SK-N-SH (cell line): ENCODE measurements at regions not wholly inside any gene's neighbourhood (a gene's known extent, or its start where the extent isn't known, plus 50 kb on each side); places are given as distances from the start of the nearest gene placed in this dataset.

Experiments
- CTCF ChIA-PET: fragments of 300-600, 350-600 bp; formaldehyde crosslinking; extraction: SDS; loops from one replicate; lab custom pipeline; 2021; lab: Yijun Ruan, JAX
- POLR2A ChIA-PET: fragments of 350-600 bp; sonication (Branson Sonifier 250); formaldehyde crosslinking; extraction: SDS; loops from one replicate; lab custom pipeline; 2020; ENCODE audit warnings: antibody characterized with exemption, inconsistent platforms; lab: Yijun Ruan, JAX
- DNase-seq: peaks from one replicate; pipeline ENCODE4 v3.0.0; 2012
- H2AFZ ChIP-seq: fragments of 200-600 bp; sonication (generic); 2 replicates; pipeline ENCODE4 v1.8.1; 2016; ENCODE audit warnings: antibody characterized with exemption, mild to moderate bottlenecking, low read depth
- H3F3A ChIP-seq: fragments of 200-600 bp; sonication (generic); replicated peaks from 2 replicates; pipeline ENCODE3; 2016; ENCODE audit warnings: antibody characterized with exemption, mild to moderate bottlenecking; ENCODE audit not compliant: insufficient read depth
- H3K27ac ChIP-seq, 2 experiments: fragments of 200-500 bp in 1 of 2; fragments of 200-600 bp in 1 of 2; sonication (Bioruptor generic) in 1 of 2; sonication (generic), shearing (Covaris generic) in 1 of 2; 2 replicates each; pipeline versions ENCODE4 v1.5.1 to v1.6.1; 2014 to 2016; ENCODE audit warnings: low read depth in 2 of 2, inconsistent platforms in 1 of 2, low read length in 1 of 2, mild to moderate bottlenecking in 1 of 2, mixed read lengths in 1 of 2
- H3K27me3 ChIP-seq: fragments of 200-600 bp; sonication (generic), shearing (Covaris generic); 2 replicates; pipeline ENCODE4 v1.6.1; 2016; ENCODE audit warnings: mixed run types; ENCODE audit not compliant: insufficient read depth
- H3K36me3 ChIP-seq, 2 experiments: fragments of 200-500 bp in 1 of 2; fragments of 200-600 bp in 1 of 2; sonication (Bioruptor generic) in 1 of 2; sonication (generic) in 1 of 2; replicated peaks in 1 of 2; 2 replicates each; pipeline versions ENCODE3 to v1.5.1; 2014 to 2016; ENCODE audit warnings: low read length in 1 of 2, mild to moderate bottlenecking in 1 of 2; ENCODE audit not compliant: insufficient read depth in 2 of 2, control insufficient read depth in 1 of 2
- H3K4me1 ChIP-seq, 2 experiments: fragments of 200-500 bp in 1 of 2; fragments of 200-600 bp in 1 of 2; sonication (Bioruptor generic) in 1 of 2; sonication (generic), shearing (Covaris generic) in 1 of 2; 2 replicates each; pipeline versions ENCODE4 v1.5.1 to v1.6.1; 2014 to 2016; ENCODE audit warnings: low read depth in 1 of 2, low read length in 1 of 2, mixed run types in 1 of 2; ENCODE audit not compliant: insufficient read depth in 2 of 2, control insufficient read depth in 1 of 2
- H3K4me2 ChIP-seq: fragments of 200-600 bp; sonication (generic), shearing (Covaris generic); 2 replicates; pipeline ENCODE4 v1.6.1; 2017; ENCODE audit warnings: mixed run types
- H3K4me3 ChIP-seq, 2 experiments: fragments of 200-500 bp in 1 of 2; fragments of 200-600 bp in 1 of 2; sonication (Bioruptor generic) in 1 of 2; sonication (generic), shearing (Covaris generic) in 1 of 2; 2 replicates each; pipeline versions ENCODE4 v1.5.1 to v1.8.1; 2014 to 2016; ENCODE audit warnings: low read depth in 2 of 2, inconsistent platforms in 1 of 2, low read length in 1 of 2, mild to moderate bottlenecking in 1 of 2, mixed read lengths in 1 of 2, moderate library complexity in 1 of 2
- H3K79me2 ChIP-seq: fragments of 200-600 bp; sonication (generic); 2 replicates; pipeline ENCODE4 v1.8.1; 2017; ENCODE audit warnings: mild to moderate bottlenecking; ENCODE audit not compliant: insufficient read depth
- H3K9ac ChIP-seq: fragments of 200-600 bp; sonication (generic); 2 replicates; pipeline ENCODE4 v1.6.1; 2017; ENCODE audit warnings: mixed run types
- H3K9me2 ChIP-seq: fragments of 200-600 bp; sonication (generic); 2 replicates; pipeline ENCODE4 v1.6.1; 2017; ENCODE audit warnings: mixed run types
- H3K9me3 ChIP-seq: fragments of 200-600 bp; sonication (generic); 2 replicates; pipeline ENCODE4 v1.6.1; 2017; ENCODE audit warnings: mixed run types, mild to moderate bottlenecking, moderate library complexity
- H4K20me1 ChIP-seq: fragments of 200-600 bp; sonication (generic); 2 replicates; pipeline ENCODE4 v1.6.1; 2017; ENCODE audit warnings: mild to moderate bottlenecking, mixed run types; ENCODE audit not compliant: insufficient read depth
- CHD2 ChIP-seq: fragments of 150-350 bp; IDR thresholded peaks from 2 replicates; pipeline ENCODE4 v1.6.1; 2018; ENCODE audit warnings: low read length; ENCODE audit not compliant: partially characterized antibody
- ELF1 ChIP-seq: IDR thresholded peaks from 2 replicates; pipeline ENCODE4 v1.4.0; 2012
- EP300 ChIP-seq, 2 experiments: IDR thresholded peaks; 2 replicates each; pipeline versions ENCODE4 v1.4.0 to v1.6.1; 2012; ENCODE audit warnings: borderline replicate concordance in 1 of 2, low read depth in 1 of 2, low read length in 1 of 2
- FOSL2 ChIP-seq: IDR thresholded peaks from 2 replicates; pipeline ENCODE4 v1.4.0; 2012; ENCODE audit warnings: low read depth, mild to moderate bottlenecking, moderate library complexity, borderline replicate concordance
- GABPA ChIP-seq: IDR thresholded peaks from 2 replicates; pipeline ENCODE4 v1.4.0; 2012; ENCODE audit warnings: low read depth, mild to moderate bottlenecking
- GATA2 ChIP-seq: sonication (generic); formaldehyde crosslinking; IDR thresholded peaks from 2 replicates; pipeline ENCODE4 v1.5.0; 2020; ENCODE audit warnings: mild to moderate bottlenecking, missing genetic modification reagents
- JUND ChIP-seq: IDR thresholded peaks from 2 replicates; pipeline ENCODE4 v1.4.0; 2012
- MXI1 ChIP-seq: IDR thresholded peaks from 2 replicates; pipeline ENCODE4 v1.6.1; 2012; ENCODE audit warnings: mild to moderate bottlenecking, low read depth, low read length, improper control_type of control experiment
- NFIC ChIP-seq: IDR thresholded peaks from 2 replicates; pipeline ENCODE4 v1.4.0; 2012; ENCODE audit warnings: borderline replicate concordance
- SIN3A ChIP-seq: IDR thresholded peaks from 2 replicates; pipeline ENCODE4 v1.6.1; 2012; ENCODE audit warnings: low read depth, mild to moderate bottlenecking, low read length, moderate library complexity, borderline replicate concordance
- TAF1 ChIP-seq: IDR thresholded peaks from 2 replicates; pipeline ENCODE4 v1.6.1; 2012; ENCODE audit warnings: low read depth, mild to moderate bottlenecking, low read length, moderate library complexity, borderline replicate concordance
- TCF12 ChIP-seq: IDR thresholded peaks from 2 replicates; pipeline ENCODE4 v1.4.0; 2012
- YY1 ChIP-seq: IDR thresholded peaks from 2 replicates; pipeline ENCODE4 v1.4.0; 2012; ENCODE audit warnings: low read depth, mild to moderate bottlenecking
- WGBS: methylation state at CpG from one replicate; pipeline ENCODE4 v1.1.6; 2017; ENCODE audit warnings: low lambda C conversion rate; 5-methylcytosine and 5-hydroxymethylcytosine counted together
- TF ChIP-seq, protein P1 (sequence below): IDR thresholded peaks from 2 replicates; pipeline ENCODE4 v1.4.0; 2012; ENCODE audit warnings: low read depth
- TF ChIP-seq, protein P2 (sequence below): fragments of 150-350 bp; IDR thresholded peaks from 2 replicates; pipeline ENCODE4 v1.6.1; 2017; ENCODE audit warnings: antibody characterized with exemption, low read length, low read depth, borderline replicate concordance
- TF ChIP-seq, protein P3 (sequence below): IDR thresholded peaks from 2 replicates; pipeline ENCODE4; 2012
- TF ChIP-seq, protein P4 (sequence below): fragments of 150-350 bp; IDR thresholded peaks from 2 replicates; pipeline ENCODE4 v1.6.1; 2016; ENCODE audit warnings: mild to moderate bottlenecking, low read depth, low read length

DNA sequence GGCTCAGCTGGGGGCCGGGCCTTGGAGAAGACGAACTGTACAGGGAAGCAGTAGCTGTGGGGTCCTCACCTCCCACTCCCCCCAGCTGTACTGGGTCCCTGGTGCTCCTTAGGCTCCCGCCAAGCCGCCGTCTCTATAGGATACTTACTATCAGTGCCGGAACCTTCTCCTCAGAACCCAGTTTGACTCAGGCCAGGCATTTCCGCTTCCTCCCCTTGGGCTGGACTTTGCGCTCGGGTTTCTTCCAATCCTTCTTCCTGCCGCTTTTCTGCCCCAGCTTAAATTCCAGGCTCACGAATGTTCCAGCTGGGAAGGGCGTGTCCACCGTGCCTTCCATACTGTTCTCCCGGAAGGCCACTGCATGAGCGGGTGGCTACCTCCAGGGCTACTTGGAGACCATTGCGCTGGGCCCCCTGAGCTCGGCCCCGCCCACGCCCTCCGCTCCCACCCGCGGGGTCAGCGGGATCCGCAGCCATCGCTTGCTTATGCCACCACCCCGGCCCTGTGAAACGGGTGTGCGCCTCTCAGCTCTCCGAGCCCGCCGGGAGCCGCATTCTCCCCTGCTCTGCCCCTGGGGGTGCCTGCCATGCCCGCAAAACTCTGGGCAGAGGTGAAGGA, 1795.9 kb downstream of the TP53TG3F start:
- H3K9me2 ChIP-seq, result no peaks in the 10 kb centered on the region
- CTCF ChIA-PET, result interaction anchor here (1.4 kb wide), 1 partner anchor 17 kb away, joined by 3 read pairs; no protein-coding TSS in a partner anchor
- POLR2A ChIA-PET, result no interaction called here
- no peak overlapping the region; the same call in 1 of the 2 replicates for H3K9ac ChIP-seq
- no peaks in the 10 kb centered on the region for H3K79me2 ChIP-seq
- no peaks in the 10 kb centered on the region for H3K9me3 ChIP-seq
- peak overlapping the region in 1 of 2 experiments; percentile 17; a peak in 1 of 4 replicates for H3K27ac ChIP-seq
- H3F3A ChIP-seq, result no peaks in the 10 kb centered on the region
- peak overlapping the region; percentile 88 for H2AFZ ChIP-seq
- WGBS, result 13% methylated on average over 28 of the region's 33 CpGs
- peak; percentile 55 for DNase-seq
- H3K4me1 ChIP-seq, result no peaks in the 10 kb centered on the region
- TF ChIP-seq MXI1 (no peak), GABPA (peak; percentile 75), NFIC (no peak), TCF12 (0 out of 2 replicates have a peak, but pooled peaks have one; percentile 6), TAF1 (0 out of 2 replicates have a peak, but pooled peaks have one; percentile 52), ELF1 (peak; percentile 48), SIN3A (0 out of 2 replicates have a peak, but pooled peaks have one; percentile 29), YY1 (peak; percentile 56; the same call in 1 of the 2 replicates), CHD2 (no peak)
- TF ChIP-seq, protein P1, sequence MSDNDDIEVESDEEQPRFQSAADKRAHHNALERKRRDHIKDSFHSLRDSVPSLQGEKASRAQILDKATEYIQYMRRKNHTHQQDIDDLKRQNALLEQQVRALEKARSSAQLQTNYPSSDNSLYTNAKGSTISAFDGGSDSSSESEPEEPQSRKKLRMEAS, result peak; percentile 83
- TF ChIP-seq, protein P2, sequence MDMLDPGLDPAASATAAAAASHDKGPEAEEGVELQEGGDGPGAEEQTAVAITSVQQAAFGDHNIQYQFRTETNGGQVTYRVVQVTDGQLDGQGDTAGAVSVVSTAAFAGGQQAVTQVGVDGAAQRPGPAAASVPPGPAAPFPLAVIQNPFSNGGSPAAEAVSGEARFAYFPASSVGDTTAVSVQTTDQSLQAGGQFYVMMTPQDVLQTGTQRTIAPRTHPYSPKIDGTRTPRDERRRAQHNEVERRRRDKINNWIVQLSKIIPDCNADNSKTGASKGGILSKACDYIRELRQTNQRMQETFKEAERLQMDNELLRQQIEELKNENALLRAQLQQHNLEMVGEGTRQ, result no peak
- H3K4me2 ChIP-seq, result peak overlapping the region; percentile 78
- no peaks in the 10 kb centered on the region for H4K20me1 ChIP-seq
- H3K27me3 ChIP-seq, result no peaks in the 10 kb centered on the region
- H3K36me3 ChIP-seq, result no peaks in the 10 kb centered on the region
- H3K4me3 ChIP-seq, result peak overlapping the region; percentile 54 to 62

DNA sequence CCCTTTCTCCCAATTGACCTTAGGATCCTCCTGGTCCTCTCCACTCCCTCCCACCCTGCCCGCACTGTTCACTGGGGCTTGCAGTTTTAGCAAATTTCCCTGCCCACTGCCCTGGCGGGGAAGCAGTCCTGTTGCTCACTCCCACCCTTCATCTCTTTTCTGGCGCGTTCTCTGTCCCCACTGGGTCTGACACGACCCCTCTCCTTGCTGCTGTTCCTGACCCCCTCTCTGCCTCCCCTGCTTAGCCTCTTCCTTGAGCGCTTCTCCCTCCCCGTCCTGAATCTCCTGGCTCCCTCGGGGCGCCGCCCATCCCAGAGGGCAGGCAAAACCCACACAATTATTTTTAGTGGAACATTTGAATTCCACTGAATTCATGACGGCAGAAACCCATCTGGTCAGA, 1796.4 kb downstream of the TP53TG3F start:
- POLR2A ChIA-PET, result no interaction called here
- no peaks in the 10 kb centered on the region for H3K9me3 ChIP-seq

More for the DNA sequence above, 1796.4 kb downstream of the TP53TG3F start:
- DNase-seq, result no peak
- TF ChIP-seq, protein P3, sequence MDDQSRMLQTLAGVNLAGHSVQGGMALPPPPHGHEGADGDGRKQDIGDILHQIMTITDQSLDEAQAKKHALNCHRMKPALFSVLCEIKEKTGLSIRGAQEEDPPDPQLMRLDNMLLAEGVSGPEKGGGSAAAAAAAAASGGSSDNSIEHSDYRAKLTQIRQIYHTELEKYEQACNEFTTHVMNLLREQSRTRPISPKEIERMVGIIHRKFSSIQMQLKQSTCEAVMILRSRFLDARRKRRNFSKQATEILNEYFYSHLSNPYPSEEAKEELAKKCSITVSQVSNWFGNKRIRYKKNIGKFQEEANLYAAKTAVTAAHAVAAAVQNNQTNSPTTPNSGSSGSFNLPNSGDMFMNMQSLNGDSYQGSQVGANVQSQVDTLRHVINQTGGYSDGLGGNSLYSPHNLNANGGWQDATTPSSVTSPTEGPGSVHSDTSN, result no peak
- TF ChIP-seq EP300 (IDR thresholded peaks at IDR 0.05; ENCODE audit: borderline replicate concordance in 1 of 2, low read depth in 1 of 2, low read length in 1 of 2), result no peak
- TF ChIP-seq CHD2, result no peak
- TF ChIP-seq, protein P4, sequence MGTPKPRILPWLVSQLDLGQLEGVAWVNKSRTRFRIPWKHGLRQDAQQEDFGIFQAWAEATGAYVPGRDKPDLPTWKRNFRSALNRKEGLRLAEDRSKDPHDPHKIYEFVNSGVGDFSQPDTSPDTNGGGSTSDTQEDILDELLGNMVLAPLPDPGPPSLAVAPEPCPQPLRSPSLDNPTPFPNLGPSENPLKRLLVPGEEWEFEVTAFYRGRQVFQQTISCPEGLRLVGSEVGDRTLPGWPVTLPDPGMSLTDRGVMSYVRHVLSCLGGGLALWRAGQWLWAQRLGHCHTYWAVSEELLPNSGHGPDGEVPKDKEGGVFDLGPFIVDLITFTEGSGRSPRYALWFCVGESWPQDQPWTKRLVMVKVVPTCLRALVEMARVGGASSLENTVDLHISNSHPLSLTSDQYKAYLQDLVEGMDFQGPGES, result no peak
- no peak for TF ChIP-seq FOSL2
- no peak for TF ChIP-seq TCF12
- no peak for TF ChIP-seq MXI1
- no peak for TF ChIP-seq ELF1
- TF ChIP-seq GATA2 (CRISPR knock-in tag), result no peak
- TF ChIP-seq JUND, result no peak
- no peak overlapping the region for H3K27ac ChIP-seq
- 19% methylated on average over 11 of the region's 11 CpGs for WGBS
- no peaks in the 10 kb centered on the region for H3F3A ChIP-seq
- H3K4me1 ChIP-seq, result no peaks in the 10 kb centered on the region
- peak overlapping the region; percentile 88 for H2AFZ ChIP-seq
- no peak overlapping the region; the same call in 1 of the 2 replicates for H3K9ac ChIP-seq
- H3K36me3 ChIP-seq, result no peaks in the 10 kb centered on the region
- H3K4me2 ChIP-seq, result peak overlapping the region; percentile 78
- H3K9me2 ChIP-seq, result no peaks in the 10 kb centered on the region
- H3K27me3 ChIP-seq, result no peaks in the 10 kb centered on the region
- no peaks in the 10 kb centered on the region for H3K79me2 ChIP-seq
- CTCF ChIA-PET, result no interaction called here
- peak overlapping the region; percentile 54 to 62 for H3K4me3 ChIP-seq
- H4K20me1 ChIP-seq, result no peaks in the 10 kb centered on the region
